HUES64 (cell line): ENCODE measurements at regions not wholly inside any gene's neighbourhood (a gene's known extent, or its start where the extent isn't known, plus 50 kb on each side); places are given as distances from the start of the nearest gene placed in this dataset.

Experiments used
- H3K27ac ChIP-seq: 2 replicates; pipeline ENCODE4 v1.7.0; 2013; ENCODE audit warnings: low read depth, low read length, inconsistent platforms
- H3K27me3 ChIP-seq: 2 replicates; pipeline ENCODE4 v1.6.1; 2013; ENCODE audit warnings: mild to moderate bottlenecking, low read length; ENCODE audit not compliant: insufficient read depth
- H3K36me3 ChIP-seq: 2 replicates; pipeline ENCODE4 v1.6.1; 2013; ENCODE audit warnings: mild to moderate bottlenecking, low read length; ENCODE audit not compliant: insufficient read depth
- H3K4me1 ChIP-seq: 2 replicates; pipeline ENCODE4 v1.6.1; 2013; ENCODE audit warnings: mild to moderate bottlenecking, low read length, moderate library complexity; ENCODE audit not compliant: insufficient read depth
- H3K4me3 ChIP-seq: 2 replicates; pipeline ENCODE4 v1.5.1; 2013; ENCODE audit warnings: mild to moderate bottlenecking, low read length, moderate library complexity
- H3K9ac ChIP-seq: 2 replicates; pipeline ENCODE4 v1.6.1; 2013; ENCODE audit warnings: mild to moderate bottlenecking, low read depth, low read length
- H3K9me3 ChIP-seq: 2 replicates; pipeline ENCODE4 v1.6.1; 2013; ENCODE audit warnings: low read depth, low read length; ENCODE audit not compliant: insufficient read depth
- WGBS: fragments of 150-250, 120-280 bp; methylation state at CpG from one replicate; pipeline ENCODE4 v1.1.7; 2013; ENCODE audit warnings: missing lambda C conversion rate; 5-methylcytosine and 5-hydroxymethylcytosine counted together

DNA sequence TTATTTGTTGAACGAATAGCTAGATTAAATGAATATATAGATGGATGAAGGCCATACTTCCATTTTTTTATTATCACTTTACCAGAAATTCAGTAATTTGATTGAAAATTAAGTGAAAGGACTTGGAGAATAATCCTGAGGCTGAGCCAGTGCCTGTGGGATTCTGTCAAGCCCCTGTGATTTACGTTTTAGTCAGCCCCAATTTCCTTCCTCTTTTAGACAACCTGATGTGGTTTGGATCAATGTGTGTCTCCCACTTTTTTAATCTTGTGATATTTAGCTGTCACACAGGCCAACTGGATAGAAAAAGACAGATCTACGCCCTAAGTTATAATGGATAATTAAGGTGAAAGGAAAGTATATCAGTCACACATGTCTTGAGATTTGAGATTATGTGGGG is 188.8 kb downstream of the EDN1 start:
- Histone ChIP-seq H3K4me3 (no peak overlapping the region), H3K9me3 (no peaks in the 10 kb centered on the region), H3K27me3 (no peaks in the 10 kb centered on the region), H3K36me3 (no peaks in the 10 kb centered on the region), H3K4me1 (peaks cover 6% of the 10 kb centered on the region; the same call in 1 of the 2 replicates), H3K27ac (no peak overlapping the region), H3K9ac (no peak overlapping the region)
- 96% methylated on average over 2 of the region's 3 CpGs for WGBS

DNA sequence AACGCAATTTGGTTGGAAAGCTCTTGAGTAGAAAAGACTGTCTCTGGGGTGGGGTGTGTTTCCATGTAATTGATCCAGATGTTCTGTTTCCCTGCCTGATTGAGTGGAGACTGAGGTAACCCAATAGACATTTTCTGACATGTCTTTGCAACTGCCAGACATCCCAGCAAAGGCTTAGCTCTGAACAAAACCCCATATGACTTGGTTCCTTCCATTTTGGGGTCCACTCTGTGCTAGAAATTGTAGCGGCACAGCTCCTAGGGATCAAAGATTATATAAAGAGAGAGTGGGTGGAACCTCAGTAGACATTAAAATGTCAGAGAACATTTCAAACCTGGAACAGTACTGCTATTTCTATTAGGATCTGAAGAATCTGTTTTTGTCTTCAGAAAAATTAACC is 189.3 kb downstream of the EDN1 start:
- Histone ChIP-seq H3K4me1 (peaks cover 6% of the 10 kb centered on the region; the same call in 1 of the 2 replicates), H3K27ac (no peak overlapping the region), H3K9me3 (no peaks in the 10 kb centered on the region), H3K27me3 (no peaks in the 10 kb centered on the region), H3K9ac (no peak overlapping the region), H3K36me3 (no peaks in the 10 kb centered on the region), H3K4me3 (no peak overlapping the region)
- 100% methylated on average over 2 of the region's 2 CpGs for WGBS

DNA sequence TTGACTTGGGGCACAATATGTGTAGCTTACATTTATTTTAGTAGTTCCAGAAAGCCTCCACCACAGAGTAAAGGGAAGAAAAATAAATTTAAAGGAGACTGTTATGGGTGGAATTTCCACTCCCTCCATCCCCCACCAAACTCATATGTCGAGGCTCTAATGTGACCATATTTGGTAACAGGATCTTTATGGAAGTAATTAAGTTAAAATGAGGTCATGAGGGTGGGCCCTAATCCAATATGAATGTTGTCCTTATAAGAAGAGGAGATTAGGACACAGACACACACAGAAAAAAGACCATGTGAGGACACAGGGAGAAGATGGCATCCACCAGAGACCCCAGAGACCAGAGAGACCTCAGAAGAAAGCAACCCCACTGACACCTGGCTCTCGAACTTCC is 189.7 kb downstream of the EDN1 start:
- 100% methylated on average over 1 of the region's 2 CpGs for WGBS
- Histone ChIP-seq H3K27me3 (no peaks in the 10 kb centered on the region), H3K4me3 (no peak overlapping the region), H3K36me3 (no peaks in the 10 kb centered on the region), H3K9me3 (no peaks in the 10 kb centered on the region), H3K27ac (no peak overlapping the region), H3K9ac (no peak overlapping the region), H3K4me1 (peaks cover 6% of the 10 kb centered on the region; the same call in 1 of the 2 replicates)

DNA sequence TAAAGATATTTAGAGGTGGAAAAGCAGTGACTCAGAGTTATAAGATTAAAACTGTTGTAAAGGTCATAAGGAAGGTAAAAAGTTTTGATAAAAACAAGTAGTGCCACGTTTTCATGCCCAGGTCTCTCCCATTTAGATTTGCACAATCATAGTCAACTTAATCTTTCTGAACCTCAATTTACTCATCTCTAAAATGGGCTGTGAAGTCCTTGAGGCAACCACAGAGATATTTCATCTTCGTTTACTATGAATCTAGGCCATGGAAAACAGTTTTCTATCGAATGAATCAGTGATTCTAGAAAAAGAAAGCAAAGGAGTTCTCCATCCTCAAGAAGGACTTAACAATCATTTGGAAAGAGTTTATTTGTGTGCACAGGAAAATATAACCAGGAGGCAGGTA is 190.2 kb downstream of the EDN1 start:
- H3K36me3 ChIP-seq: no peaks in the 10 kb centered on the region
- H3K27ac ChIP-seq: no peak overlapping the region
- no peak overlapping the region for H3K4me3 ChIP-seq
- H3K9ac ChIP-seq: no peak overlapping the region
- no peaks in the 10 kb centered on the region for H3K9me3 ChIP-seq
- H3K27me3 ChIP-seq: no peaks in the 10 kb centered on the region
- 92% methylated on average over 3 of the region's 3 CpGs for WGBS
- H3K4me1 ChIP-seq: peaks cover 6% of the 10 kb centered on the region; the same call in 1 of the 2 replicates

DNA sequence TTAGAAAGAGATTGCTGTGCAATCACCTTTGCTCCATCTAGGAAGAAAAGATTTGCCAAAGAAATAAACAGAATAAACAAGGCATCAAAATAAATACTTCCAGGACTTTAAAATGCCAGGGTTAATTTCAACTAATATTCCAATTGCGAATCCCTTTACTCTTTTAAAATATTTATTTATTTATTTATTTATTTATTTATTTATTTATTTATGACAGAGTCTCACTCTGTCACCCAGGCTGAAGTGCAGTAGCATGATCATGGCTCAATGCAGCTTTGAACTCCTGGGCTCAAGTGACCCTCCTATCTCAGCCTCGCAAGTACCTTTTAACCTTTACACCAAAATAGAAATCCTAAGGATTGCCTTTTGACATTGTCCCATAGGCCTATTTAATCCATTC is 191.1 kb downstream of the EDN1 start:
- no peak overlapping the region for H3K27ac ChIP-seq
- no peaks in the 10 kb centered on the region for H3K36me3 ChIP-seq
- WGBS: 95% methylated on average over 1 of the region's 2 CpGs
- H3K9ac ChIP-seq: no peak overlapping the region
- no peaks in the 10 kb centered on the region for H3K9me3 ChIP-seq
- no peaks in the 10 kb centered on the region for H3K27me3 ChIP-seq
- H3K4me1 ChIP-seq: peaks cover 6% of the 10 kb centered on the region; the same call in 1 of the 2 replicates
- H3K4me3 ChIP-seq: no peak overlapping the region

DNA sequence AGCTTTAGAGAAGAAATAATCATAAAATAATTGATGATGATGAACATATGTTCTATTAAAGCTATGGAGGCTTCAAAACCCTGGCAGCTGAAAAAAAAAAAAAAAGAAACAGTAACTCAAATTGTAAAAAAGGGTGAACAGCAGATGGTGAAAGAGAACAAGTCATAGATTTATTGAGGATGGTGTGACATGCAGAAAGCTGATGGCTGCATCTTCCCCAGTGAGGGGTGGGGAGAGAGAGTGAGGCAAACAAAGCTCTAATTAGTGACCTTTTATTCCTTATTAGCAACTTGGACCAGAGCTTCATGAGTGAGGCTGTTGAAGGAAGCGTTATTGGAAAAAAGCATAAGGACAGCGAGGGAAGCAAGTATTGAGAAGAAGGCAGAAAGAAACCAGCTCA is 191.7 kb downstream of the EDN1 start:
- Histone ChIP-seq H3K4me3 (no peak overlapping the region), H3K4me1 (peaks cover 6% of the 10 kb centered on the region; the same call in 1 of the 2 replicates), H3K27ac (no peak overlapping the region), H3K9ac (no peak overlapping the region), H3K27me3 (no peaks in the 10 kb centered on the region), H3K9me3 (no peaks in the 10 kb centered on the region), H3K36me3 (no peaks in the 10 kb centered on the region)
- WGBS: 97% methylated on average over 2 of the region's 2 CpGs

DNA sequence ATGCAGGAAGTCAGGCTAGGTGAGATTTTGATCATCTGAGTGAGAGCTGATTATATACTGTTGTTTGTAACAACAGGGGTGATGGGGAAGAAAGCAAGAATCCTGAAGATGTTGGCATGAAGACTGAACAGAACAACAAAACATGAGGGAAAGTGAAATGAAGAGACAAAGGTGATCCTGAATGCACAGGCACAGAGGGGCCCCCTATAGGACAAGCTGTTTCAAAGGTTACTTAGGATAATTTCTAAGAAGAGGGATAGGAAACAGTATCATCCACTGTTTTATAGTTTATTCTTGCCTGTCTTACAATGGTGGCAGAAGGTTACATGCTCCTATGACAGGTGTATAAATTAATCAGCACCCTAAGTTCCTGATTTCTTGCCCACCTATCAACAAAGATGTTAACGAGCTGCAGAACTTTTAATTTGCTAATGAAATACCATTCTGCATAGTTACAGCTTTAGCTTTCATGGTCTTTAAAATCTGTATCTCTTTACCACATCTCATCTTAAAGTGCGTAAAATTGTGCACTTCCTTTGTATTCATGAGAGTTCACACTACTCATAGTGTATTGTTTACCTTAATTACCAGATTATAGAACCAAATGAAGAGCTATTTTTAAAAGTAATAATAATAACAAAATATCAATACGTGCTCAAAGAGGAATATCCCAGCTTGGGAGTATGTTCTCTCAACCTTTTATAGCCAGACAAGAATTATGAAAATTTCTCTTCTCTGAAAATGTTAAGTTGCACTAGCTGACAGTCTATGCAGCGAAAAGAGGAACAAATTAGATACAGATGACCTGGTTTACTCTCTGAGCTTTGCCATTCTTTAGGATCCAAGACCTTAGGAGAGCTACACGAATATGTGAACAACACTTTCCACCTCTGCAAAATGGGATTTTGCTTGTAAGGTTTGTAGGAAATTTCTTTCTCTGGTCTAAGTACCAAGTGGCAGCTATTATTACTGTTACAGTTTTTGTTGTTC is 192.5 kb downstream of the EDN1 start:
- WGBS: 89% methylated on average over 5 of the region's 5 CpGs
- H3K36me3 ChIP-seq: no peaks in the 10 kb centered on the region
- no peak overlapping the region for H3K9ac ChIP-seq
- H3K27ac ChIP-seq: no peak overlapping the region
- H3K9me3 ChIP-seq: no peaks in the 10 kb centered on the region
- H3K4me1 ChIP-seq: peaks cover 6% of the 10 kb centered on the region; the same call in 1 of the 2 replicates
- H3K4me3 ChIP-seq: no peak overlapping the region
- H3K27me3 ChIP-seq: no peaks in the 10 kb centered on the region

DNA sequence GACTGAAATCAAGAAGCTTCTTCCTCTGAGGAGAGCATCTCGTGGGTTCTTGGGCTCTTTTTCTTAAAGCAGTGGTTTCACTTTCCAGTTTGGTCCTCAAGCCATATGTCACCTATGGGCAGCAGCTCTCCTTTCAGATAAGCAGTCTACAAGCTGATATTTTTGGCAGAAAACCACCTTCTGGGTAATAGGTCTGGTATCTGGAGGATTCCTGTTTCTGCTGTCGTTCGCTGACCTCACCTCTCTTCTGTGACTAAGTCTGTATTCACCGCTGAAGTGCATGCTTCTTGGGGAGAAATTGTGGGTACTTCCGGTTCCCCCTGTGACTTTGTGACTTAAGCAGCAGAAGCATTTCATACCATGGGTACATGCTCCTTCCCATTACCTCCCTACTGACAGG is 193.6 kb downstream of the EDN1 start:
- Histone ChIP-seq H3K36me3 (no peaks in the 10 kb centered on the region), H3K9ac (no peak overlapping the region), H3K4me3 (no peak overlapping the region), H3K27ac (no peak overlapping the region), H3K9me3 (no peaks in the 10 kb centered on the region), H3K4me1 (peaks cover 6% of the 10 kb centered on the region; the same call in 1 of the 2 replicates), H3K27me3 (no peaks in the 10 kb centered on the region)
- WGBS: 85% methylated on average over 5 of the region's 5 CpGs

DNA sequence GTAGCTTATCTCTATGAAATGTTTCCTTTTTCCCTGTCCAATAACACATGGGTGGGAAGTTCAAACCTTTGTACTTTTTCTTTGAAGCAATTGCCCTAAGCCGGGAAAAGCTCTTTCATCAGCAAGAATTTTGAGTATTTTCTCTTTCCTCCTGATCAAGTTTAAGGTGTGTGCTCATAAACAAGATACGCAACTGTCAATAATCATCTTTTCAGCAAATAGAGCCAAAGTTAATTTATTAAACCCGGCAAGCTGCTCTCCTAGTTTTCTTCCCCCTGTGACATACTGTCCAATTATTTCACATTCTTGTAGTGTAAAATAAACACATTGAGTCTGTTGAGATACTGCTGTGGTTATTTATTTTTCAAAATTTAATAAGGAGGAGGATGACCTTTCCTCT is 194.4 kb downstream of the EDN1 start:
- Histone ChIP-seq H3K4me1 (peaks cover 6% of the 10 kb centered on the region; the same call in 1 of the 2 replicates), H3K9me3 (no peaks in the 10 kb centered on the region), H3K9ac (no peak overlapping the region), H3K4me3 (no peak overlapping the region), H3K36me3 (no peaks in the 10 kb centered on the region), H3K27ac (no peak overlapping the region), H3K27me3 (no peaks in the 10 kb centered on the region)
- 93% methylated on average over 3 of the region's 3 CpGs for WGBS

DNA sequence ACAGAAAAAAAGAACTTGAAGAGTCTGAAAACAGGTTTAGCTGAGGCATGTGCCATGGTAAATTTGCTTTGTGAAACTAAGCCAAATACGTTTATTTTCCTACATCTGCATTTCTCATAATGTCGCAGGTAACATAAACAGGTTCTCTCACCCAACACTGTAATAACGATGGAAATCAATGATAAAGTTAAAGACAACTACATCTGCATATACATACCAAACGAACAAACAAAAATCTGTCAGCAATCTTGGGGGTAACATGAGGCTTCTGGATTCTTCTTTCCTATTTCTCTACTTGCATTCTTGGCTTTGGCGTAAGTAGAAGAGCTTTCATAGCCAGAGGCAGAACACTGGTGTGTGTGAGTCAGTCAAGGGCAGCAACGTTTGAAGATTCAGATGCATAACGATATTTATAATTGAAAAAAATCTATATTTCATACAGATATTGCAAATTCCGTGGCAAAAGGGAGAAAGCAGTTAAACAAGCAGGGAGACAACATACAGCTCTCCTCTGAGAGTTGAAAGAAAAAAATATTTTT is 195.1 kb downstream of the EDN1 start:
- H3K36me3 ChIP-seq: no peaks in the 10 kb centered on the region
- no peaks in the 10 kb centered on the region for H3K9me3 ChIP-seq
- H3K4me1 ChIP-seq: peaks cover 6% of the 10 kb centered on the region; the same call in 1 of the 2 replicates
- H3K9ac ChIP-seq: no peak overlapping the region
- no peaks in the 10 kb centered on the region for H3K27me3 ChIP-seq
- H3K27ac ChIP-seq: no peak overlapping the region
- WGBS: 92% methylated on average over 5 of the region's 8 CpGs
- no peak overlapping the region for H3K4me3 ChIP-seq

DNA sequence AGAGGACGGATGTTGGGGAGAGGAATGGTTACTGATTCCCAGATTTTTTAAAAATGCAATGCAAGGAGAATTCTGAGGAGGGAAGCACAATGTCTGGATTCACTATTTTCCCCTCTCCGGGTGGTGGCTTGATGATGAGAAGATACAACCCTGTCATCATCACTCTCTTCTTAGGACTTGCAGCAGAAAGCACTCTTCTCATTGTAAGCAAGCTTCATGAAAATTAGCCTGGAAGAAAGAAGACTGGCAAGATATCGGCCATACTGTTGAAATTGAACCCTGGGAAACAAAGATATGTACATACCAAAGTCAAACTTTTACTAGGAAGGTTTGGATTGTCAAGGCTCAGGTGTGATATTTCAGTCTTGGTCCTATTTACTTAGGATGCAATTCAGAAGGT is 195.7 kb downstream of the EDN1 start:
- Histone ChIP-seq H3K27ac (no peak overlapping the region), H3K9ac (no peak overlapping the region)

More for the DNA sequence above, 195.7 kb downstream of the EDN1 start:
- no peaks in the 10 kb centered on the region for H3K9me3 ChIP-seq
- H3K4me1 ChIP-seq: peaks cover 6% of the 10 kb centered on the region; the same call in 1 of the 2 replicates
- no peaks in the 10 kb centered on the region for H3K36me3 ChIP-seq
- no peak overlapping the region for H3K4me3 ChIP-seq
- no peaks in the 10 kb centered on the region for H3K27me3 ChIP-seq
- WGBS: 91% methylated on average over 3 of the region's 3 CpGs
